Stomach smooth muscle (tissue), 2 donors: ENCODE measurements at regions not wholly inside any gene's neighbourhood (a gene's known extent, or its start where the extent isn't known, plus 50 kb on each side); places are given as distances from the start of the nearest gene placed in this dataset.

Experiments
- H3K27ac ChIP-seq: one replicate; pipeline ENCODE4 v1.7.0; 2013; ENCODE audit warnings: mild to moderate bottlenecking, low read length, inconsistent platforms
- H3K27me3 ChIP-seq, 2 donors: one replicate each; pipeline ENCODE4 v1.7.0; 2013; ENCODE audit warnings: low read length in 2 of 2; ENCODE audit not compliant: insufficient read depth in 2 of 2, control insufficient read depth in 1 of 2
- H3K36me3 ChIP-seq, 2 donors: one replicate each; pipeline ENCODE4 v1.7.0; 2013; ENCODE audit warnings: low read length in 2 of 2; ENCODE audit not compliant: control insufficient read depth in 2 of 2, insufficient read depth in 2 of 2
- H3K4me1 ChIP-seq: one replicate; pipeline ENCODE4 v1.7.0; 2013; ENCODE audit warnings: low read length; ENCODE audit not compliant: control insufficient read depth, insufficient read depth
- H3K4me3 ChIP-seq, 2 donors: one replicate each; pipeline ENCODE4 v1.7.0; 2013; ENCODE audit warnings: low read length in 2 of 2
- H3K9ac ChIP-seq, 2 donors: one replicate each; pipeline ENCODE4 v1.7.0; 2013; ENCODE audit warnings: low read length in 2 of 2, mild to moderate bottlenecking in 1 of 2
- H3K9me3 ChIP-seq, 2 donors: one replicate each; pipeline ENCODE4 v1.7.0; 2013; ENCODE audit warnings: low read length in 2 of 2; ENCODE audit not compliant: control insufficient read depth in 2 of 2
- donor health status: healthy.
- donor health status: Pancreatic carcinoma.

DNA sequence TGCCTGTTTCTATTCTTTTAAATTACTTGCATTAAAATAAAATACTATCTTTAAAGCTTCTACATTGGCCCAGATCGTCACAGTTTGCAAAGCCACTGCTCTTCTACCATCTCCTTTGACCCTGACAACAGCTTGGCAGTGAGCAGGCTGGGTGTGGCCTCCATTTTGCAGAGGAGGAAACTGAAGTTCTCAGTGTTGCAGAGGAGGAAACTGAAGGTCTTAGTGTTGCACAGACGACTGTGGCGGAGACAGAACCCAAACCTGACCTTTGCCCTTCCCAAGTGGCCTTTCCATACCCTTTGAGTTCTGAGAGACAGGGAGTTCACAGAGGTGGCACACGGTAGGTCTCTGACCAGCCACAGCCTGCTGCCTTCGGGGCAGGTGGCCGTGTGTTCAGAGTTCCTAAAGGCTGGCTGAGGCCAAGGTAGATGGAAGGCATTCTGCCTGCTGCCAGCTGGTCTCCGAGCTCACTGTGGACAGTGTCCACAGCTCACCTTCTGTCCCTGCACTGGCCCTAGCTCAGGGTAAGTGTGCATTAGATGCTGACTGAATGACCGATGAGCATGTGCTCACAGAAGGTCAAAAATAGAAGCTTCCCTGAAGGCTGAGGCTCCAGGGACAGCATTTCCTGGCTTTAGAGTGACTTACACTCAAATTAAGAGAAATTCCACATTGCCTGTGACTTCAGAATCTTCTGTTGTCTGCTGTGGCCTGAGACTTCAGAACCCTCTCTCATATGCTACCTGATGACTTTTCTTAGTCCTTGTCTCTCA is 113.5 kb upstream of the SLC24A3 start:
- Histone ChIP-seq H3K4me3 (no peak overlapping the region), H3K4me1 (peaks cover 3% of the 10 kb centered on the region), H3K27me3 (peaks cover 0 to 2% of the 10 kb centered on the region in 2 donors)

DNA sequence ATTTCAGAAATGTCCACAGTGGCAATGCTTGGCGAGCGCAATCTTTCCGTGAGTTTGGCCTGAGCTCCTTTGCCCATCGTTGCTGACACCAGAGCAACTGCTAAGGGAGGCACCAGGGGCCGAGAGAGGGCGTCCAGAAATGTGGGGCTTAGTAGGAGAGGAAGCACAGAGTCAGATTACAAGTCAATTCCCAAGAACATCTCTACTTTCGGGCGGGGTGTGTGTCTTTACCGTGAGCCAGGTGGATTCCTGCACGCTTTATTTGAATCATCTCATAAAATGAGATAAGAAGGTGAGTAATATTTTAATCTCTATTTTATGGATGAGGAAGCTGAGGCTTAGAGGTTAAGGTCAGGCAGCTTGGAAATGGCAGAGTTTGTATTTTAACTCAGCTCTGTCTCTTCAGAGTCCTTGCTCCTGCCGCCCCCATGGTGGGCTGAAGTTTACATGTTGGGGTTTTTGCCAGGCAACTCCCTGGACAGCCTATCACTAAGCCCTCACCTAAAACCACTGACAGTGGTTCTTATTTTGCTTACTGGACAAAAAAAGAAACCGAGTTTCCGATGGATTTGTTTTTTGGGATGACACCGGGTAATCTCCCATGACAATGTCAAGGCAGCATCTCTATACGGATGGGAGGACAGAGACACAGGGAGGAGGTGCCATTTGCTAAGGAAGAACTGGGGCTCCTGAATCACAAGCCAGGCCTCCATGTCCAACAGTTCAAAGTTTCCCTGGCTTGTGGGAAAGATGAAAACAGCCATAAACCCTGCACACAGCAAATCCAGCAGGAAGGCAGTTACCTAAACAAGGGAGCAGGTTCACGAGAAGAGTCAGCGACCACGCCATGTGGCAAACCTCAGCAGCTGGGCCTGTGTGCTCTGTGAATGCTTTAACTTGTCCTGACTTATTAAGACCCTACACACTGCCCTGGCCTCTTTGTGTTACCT is 112.6 kb upstream of the SLC24A3 start:
- H3K27ac ChIP-seq = no peak overlapping the region
- H3K9ac ChIP-seq = no peak overlapping the region
- no peaks in the 10 kb centered on the region for H3K36me3 ChIP-seq
- H3K4me3 ChIP-seq = no peak overlapping the region
- peaks cover 3% of the 10 kb centered on the region for H3K4me1 ChIP-seq
- H3K27me3 ChIP-seq = peaks cover 0 to 2% of the 10 kb centered on the region in 2 donors
- no peaks in the 10 kb centered on the region for H3K9me3 ChIP-seq

More for the DNA sequence above, 113.5 kb upstream of the SLC24A3 start:
- Histone ChIP-seq H3K27ac (no peak overlapping the region), H3K36me3 (no peaks in the 10 kb centered on the region), H3K9me3 (no peaks in the 10 kb centered on the region), H3K9ac (no peak overlapping the region)

DNA sequence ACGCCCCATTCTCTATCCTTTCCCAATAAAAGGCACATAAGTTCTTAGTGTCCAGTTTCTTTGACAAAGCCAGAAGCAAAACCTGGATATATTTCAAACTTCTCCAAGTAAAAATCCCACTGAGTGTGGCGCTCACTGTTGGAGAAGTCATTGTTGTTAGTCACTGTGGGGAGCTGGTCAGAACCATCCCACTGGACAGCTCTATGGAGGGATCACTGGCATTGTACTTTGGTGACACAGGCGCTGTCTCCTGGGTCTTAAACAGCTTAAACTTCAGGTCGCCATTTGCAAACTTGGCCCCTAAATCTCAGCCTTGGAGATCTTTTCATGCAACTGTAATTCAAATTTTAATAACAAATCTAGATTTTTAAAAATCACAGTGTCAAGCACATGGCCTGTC is 111.5 kb upstream of the SLC24A3 start:
- Histone ChIP-seq H3K4me3 (no peak overlapping the region), H3K9me3 (no peaks in the 10 kb centered on the region), H3K36me3 (no peaks in the 10 kb centered on the region), H3K4me1 (peaks cover 3% of the 10 kb centered on the region), H3K9ac (no peak overlapping the region), H3K27me3 (no peaks in the 10 kb centered on the region), H3K27ac (no peak overlapping the region)

DNA sequence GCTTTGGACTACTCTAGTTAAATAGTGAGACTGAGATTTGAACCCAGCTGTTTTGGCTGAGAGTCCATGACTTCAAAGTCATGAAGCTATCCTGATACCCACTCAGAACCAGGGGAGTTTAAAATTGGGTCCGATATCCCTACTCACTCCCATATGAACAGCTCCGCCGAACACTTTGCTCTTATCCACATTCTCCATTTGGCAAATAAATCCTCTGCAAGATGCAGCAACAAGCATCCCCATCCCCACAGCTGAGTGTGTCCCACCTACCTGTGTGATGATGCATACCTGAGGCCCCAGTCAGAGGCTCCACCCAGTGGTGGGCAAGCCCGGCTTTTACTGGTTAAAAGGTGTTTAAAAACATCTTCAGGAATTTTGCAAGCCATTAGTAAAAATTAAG is 108.3 kb upstream of the SLC24A3 start:
- Histone ChIP-seq H3K27me3 (no peaks in the 10 kb centered on the region), H3K36me3 (no peaks in the 10 kb centered on the region), H3K9me3 (no peaks in the 10 kb centered on the region), H3K4me3 (no peak overlapping the region), H3K4me1 (no peaks in the 10 kb centered on the region), H3K9ac (no peak overlapping the region), H3K27ac (no peak overlapping the region)

DNA sequence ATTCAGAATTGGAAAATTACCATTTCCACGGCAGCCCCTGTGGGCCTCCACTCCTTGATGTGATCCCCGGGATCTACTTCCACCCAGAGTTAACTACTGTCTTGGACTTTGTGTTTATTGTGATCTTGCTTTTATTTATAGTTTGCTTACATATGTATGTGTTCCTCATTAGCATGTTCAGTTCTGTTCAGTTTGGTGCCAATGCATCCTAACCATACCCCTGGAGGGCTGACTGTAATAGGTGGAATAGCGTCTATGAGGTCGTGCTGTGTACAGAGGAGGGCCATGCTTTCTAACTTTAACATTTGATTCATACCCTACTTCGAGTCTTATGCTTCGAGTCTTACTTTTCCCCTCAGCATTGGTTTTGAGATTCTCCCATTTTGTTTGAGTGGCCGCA is 104.3 kb upstream of the SLC24A3 start:
- H3K9me3 ChIP-seq = no peaks in the 10 kb centered on the region
- no peak overlapping the region for H3K9ac ChIP-seq
- H3K36me3 ChIP-seq = no peaks in the 10 kb centered on the region
- H3K4me1 ChIP-seq = no peaks in the 10 kb centered on the region
- no peak overlapping the region for H3K4me3 ChIP-seq
- H3K27me3 ChIP-seq = no peaks in the 10 kb centered on the region
- H3K27ac ChIP-seq = no peak overlapping the region

DNA sequence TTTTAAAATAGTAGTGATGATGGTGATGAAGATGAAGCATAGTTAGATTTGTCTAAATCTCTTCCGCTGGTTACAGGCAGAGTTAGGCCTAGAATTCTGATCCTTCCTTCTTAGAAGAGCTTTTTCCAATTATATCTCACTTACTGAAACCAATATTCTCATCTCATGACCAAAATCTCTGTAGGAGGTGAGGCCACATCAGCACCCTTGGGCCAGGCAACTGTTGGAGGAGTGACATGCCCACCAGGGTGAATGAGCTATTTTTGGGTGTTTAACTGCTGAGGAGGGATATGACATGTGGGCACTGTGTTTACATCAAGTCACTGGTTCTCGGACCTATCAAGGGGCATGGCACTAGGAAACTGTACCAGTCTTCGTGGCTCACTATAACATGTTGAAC is 102.2 kb upstream of the SLC24A3 start:
- no peak overlapping the region for H3K4me3 ChIP-seq
- no peak overlapping the region for H3K27ac ChIP-seq
- H3K9ac ChIP-seq = no peak overlapping the region
- H3K9me3 ChIP-seq = no peaks in the 10 kb centered on the region
- H3K27me3 ChIP-seq = no peaks in the 10 kb centered on the region
- no peaks in the 10 kb centered on the region for H3K36me3 ChIP-seq
- H3K4me1 ChIP-seq = no peaks in the 10 kb centered on the region

DNA sequence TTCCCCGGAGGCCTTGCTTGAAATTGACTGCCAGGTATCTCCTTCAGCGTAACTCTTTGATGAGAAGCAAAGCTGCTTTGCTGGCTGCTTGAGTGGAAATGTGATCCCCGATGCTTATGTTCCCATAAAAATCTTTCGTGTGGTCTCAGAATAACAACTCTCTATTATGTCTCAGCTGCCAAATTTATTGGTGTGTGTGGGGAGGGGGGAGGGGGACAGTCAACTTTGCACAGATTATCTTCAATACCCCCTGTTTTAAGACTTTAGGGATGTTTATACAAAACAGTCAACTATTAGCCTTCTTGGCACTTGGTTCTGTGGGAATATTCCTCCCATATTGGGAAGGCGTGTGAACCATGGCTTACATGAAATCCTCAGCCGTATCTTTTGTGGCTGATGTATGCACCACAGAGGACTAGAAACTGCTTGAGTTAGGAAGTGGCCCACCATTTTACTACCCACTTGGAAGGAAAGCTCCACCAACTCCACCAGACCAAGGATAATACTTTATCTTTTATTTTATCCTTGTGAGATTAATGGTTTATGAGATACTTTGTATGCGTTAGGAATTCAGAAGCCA is 101.5 kb upstream of the SLC24A3 start:
- Histone ChIP-seq H3K27ac (no peak overlapping the region), H3K9me3 (no peaks in the 10 kb centered on the region), H3K9ac (no peak overlapping the region), H3K36me3 (no peaks in the 10 kb centered on the region), H3K4me1 (no peaks in the 10 kb centered on the region), H3K4me3 (no peak overlapping the region), H3K27me3 (no peaks in the 10 kb centered on the region)

DNA sequence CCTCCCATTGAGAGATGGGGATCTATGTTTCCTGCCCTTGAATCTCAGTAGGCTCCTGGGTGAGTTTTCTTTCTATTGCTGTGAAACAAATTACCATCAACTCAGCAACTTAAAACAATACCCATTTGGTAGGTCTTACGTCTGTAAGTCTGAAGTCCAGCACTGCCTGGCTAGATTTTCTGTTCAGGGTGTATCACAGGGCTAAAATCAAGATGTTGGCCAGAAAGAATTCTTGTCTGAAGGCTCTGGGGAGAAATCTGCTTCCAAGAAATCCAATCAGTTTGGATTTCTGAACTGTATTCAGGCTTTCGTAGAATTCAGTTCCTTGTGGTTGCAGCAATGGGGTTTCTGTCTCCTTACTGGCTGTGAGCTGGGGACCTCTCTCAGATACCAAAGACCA is 99.6 kb upstream of the SLC24A3 start:
- Histone ChIP-seq H3K4me1 (no peaks in the 10 kb centered on the region), H3K36me3 (no peaks in the 10 kb centered on the region), H3K27ac (no peak overlapping the region), H3K27me3 (no peaks in the 10 kb centered on the region), H3K9ac (no peak overlapping the region), H3K9me3 (no peaks in the 10 kb centered on the region), H3K4me3 (no peak overlapping the region)

DNA sequence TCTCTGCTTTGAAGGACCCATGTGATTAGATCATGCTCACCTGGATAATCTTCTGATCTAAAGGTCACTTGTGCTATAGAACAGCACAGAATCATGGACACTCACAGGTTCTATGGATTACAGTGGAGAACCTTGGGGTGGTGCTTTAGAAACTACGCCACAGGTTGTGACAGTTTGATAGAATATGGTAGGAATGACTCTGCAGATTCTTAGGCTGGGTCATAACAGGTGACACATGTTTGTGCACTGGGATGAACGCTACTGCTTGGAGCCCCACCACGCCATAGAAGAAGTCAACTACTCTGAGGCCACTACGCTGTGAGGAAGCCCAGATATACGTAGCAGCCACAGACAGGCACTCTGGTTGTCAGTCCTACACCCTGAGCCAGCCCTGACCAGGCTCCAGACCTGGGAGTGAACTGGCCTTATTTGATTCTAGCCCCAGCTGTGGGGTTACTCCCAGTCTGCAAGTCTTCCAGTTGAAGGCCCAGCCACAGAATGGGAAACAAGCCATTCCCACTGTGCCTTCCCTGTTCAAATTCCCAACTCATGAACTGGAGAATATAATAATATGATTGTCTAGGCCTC is 99.0 kb upstream of the SLC24A3 start:
- H3K4me1 ChIP-seq = no peaks in the 10 kb centered on the region
- H3K9ac ChIP-seq = no peak overlapping the region
- H3K27me3 ChIP-seq = no peaks in the 10 kb centered on the region
- H3K4me3 ChIP-seq = no peak overlapping the region
- H3K36me3 ChIP-seq = no peaks in the 10 kb centered on the region
- H3K9me3 ChIP-seq = no peaks in the 10 kb centered on the region
- H3K27ac ChIP-seq = no peak overlapping the region

DNA sequence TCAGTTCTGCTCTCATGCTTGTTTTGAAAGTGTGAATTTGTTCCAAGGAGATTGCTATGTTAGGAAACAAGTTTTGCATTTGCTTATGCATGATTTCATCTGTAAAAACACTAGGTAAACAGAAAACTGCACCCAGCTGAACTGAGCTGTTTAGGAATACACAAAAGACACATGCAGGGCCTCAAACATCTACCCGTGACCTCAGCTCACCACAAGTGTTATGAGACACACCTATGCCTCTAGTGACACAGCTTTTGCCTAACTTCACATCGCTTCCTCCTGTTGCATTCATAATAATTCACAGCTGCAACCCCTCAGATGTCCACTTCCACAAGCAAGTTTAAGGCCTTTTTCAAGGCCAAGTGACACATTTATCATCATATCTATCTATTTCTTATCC is 98.0 kb upstream of the SLC24A3 start:
- no peak overlapping the region for H3K9ac ChIP-seq
- H3K4me3 ChIP-seq = no peak overlapping the region
- no peaks in the 10 kb centered on the region for H3K27me3 ChIP-seq
- no peaks in the 10 kb centered on the region for H3K9me3 ChIP-seq
- no peak overlapping the region for H3K27ac ChIP-seq
- no peaks in the 10 kb centered on the region for H3K36me3 ChIP-seq
- H3K4me1 ChIP-seq = no peaks in the 10 kb centered on the region
